ENCODE measurements at regions not wholly inside any gene's neighbourhood (a gene's known extent, or its start where the extent isn't known, plus 50 kb on each side); places are given as distances from the start of the nearest gene placed in this dataset.

- Histone ChIP-seq H3K9me2 (ENCODE audit: insufficient read depth, low read length) (no peaks in the 10 kb centered on the region), H3K4me3 (ENCODE audit: low read length) (no peak overlapping the region), H3K27me3 (ENCODE audit: insufficient read depth, low read depth, low read length) (no peaks in the 10 kb centered on the region), H3K9me3 (ENCODE audit: low read length) (no peaks in the 10 kb centered on the region), H3K9ac (ENCODE audit: low read length) (no peak overlapping the region), H2AFZ (ENCODE audit: low read depth, low read length) (no peak overlapping the region), H3K36me3 (ENCODE audit: insufficient read depth, low read length) (no peaks in the 10 kb centered on the region), H3K4me2 (ENCODE audit: low read length) (no peak overlapping the region), H3F3A (ENCODE audit: insufficient read depth, low read length, poor library complexity, severe bottlenecking) (no peaks in the 10 kb centered on the region), H3K79me2 (replicated peaks; ENCODE audit: insufficient read depth, low read length) (no peaks in the 10 kb centered on the region), H4K20me1 (ENCODE audit: insufficient read depth) (no peaks in the 10 kb centered on the region), H3K27ac (ENCODE audit: low read length) (no peak overlapping the region)
- no peak for TF ChIP-seq EZH2 (IDR thresholded peaks at IDR 0.05; ENCODE audit: borderline replicate concordance, insufficient read depth, low read length, poor library complexity, severe bottlenecking)
- TF ChIP-seq CTCF (IDR thresholded peaks at IDR 0.05; ENCODE audit: poor library complexity, severe bottlenecking) = no peak
- no peak for TF ChIP-seq RAD21 (conservative IDR thresholded peaks at IDR 0.05)
- no peak for TF ChIP-seq TAF1 (IDR thresholded peaks at IDR 0.05; ENCODE audit: low read depth)
- TF ChIP-seq SMC3 (conservative IDR thresholded peaks at IDR 0.05; ENCODE audit: poor library complexity) = no peak
- TF ChIP-seq REST (IDR thresholded peaks at IDR 0.05; ENCODE audit: borderline replicate concordance) = no peak
These were observed 149.6 kb upstream of the PLXNA2 start for GRCh38 chr1:208393826-208394225.

- Histone ChIP-seq H3K27ac (ENCODE audit: low read length) (no peak overlapping the region), H4K20me1 (ENCODE audit: insufficient read depth) (no peaks in the 10 kb centered on the region), H3F3A (ENCODE audit: insufficient read depth, low read length, poor library complexity, severe bottlenecking) (no peaks in the 10 kb centered on the region), H3K9ac (ENCODE audit: low read length) (no peak overlapping the region), H3K9me3 (ENCODE audit: low read length) (no peaks in the 10 kb centered on the region), H3K27me3 (ENCODE audit: insufficient read depth, low read depth, low read length) (no peaks in the 10 kb centered on the region), H3K36me3 (ENCODE audit: insufficient read depth, low read length) (no peaks in the 10 kb centered on the region), H3K4me3 (ENCODE audit: low read length) (no peak overlapping the region), H3K79me2 (replicated peaks; ENCODE audit: insufficient read depth, low read length) (no peaks in the 10 kb centered on the region), H3K4me2 (ENCODE audit: low read length) (no peak overlapping the region), H3K9me2 (ENCODE audit: insufficient read depth, low read length) (no peaks in the 10 kb centered on the region), H2AFZ (ENCODE audit: low read depth, low read length) (no peak overlapping the region)
- TF ChIP-seq POLR2AphosphoS5 (IDR thresholded peaks at IDR 0.05) = no peak
- TF ChIP-seq MXI1 (conservative IDR thresholded peaks at IDR 0.05; ENCODE audit: poor library complexity, severe bottlenecking) = peak; percentile 13
- no peak for TF ChIP-seq EP300 (conservative IDR thresholded peaks at IDR 0.05; ENCODE audit: poor library complexity, severe bottlenecking)
These were observed 153.1 kb upstream of the PLXNA2 start for GRCh38 chr1:208397286-208397685.

- no peak overlapping the region for H3K4me2 ChIP-seq (ENCODE audit: low read length)
- no peaks in the 10 kb centered on the region for H3K9me3 ChIP-seq (ENCODE audit: low read length)
- H3K4me3 ChIP-seq (ENCODE audit: low read length) = no peak overlapping the region
- TF ChIP-seq RAD21 (conservative IDR thresholded peaks at IDR 0.05) = no peak
- no peak for TF ChIP-seq EP300 (conservative IDR thresholded peaks at IDR 0.05; ENCODE audit: poor library complexity, severe bottlenecking)
- no peak for TF ChIP-seq REST (IDR thresholded peaks at IDR 0.05; ENCODE audit: borderline replicate concordance)
- no peak overlapping the region for H3K9ac ChIP-seq (ENCODE audit: low read length)
- no peak overlapping the region for H3K27ac ChIP-seq (ENCODE audit: low read length)
- H3F3A ChIP-seq (ENCODE audit: insufficient read depth, low read length, poor library complexity, severe bottlenecking) = no peaks in the 10 kb centered on the region
- H2AFZ ChIP-seq (ENCODE audit: low read depth, low read length) = no peak overlapping the region
- no peaks in the 10 kb centered on the region for H3K27me3 ChIP-seq (ENCODE audit: insufficient read depth, low read depth, low read length)
- no peaks in the 10 kb centered on the region for H3K36me3 ChIP-seq (ENCODE audit: insufficient read depth, low read length)
- H3K79me2 ChIP-seq (replicated peaks; ENCODE audit: insufficient read depth, low read length) = no peaks in the 10 kb centered on the region
- no peaks in the 10 kb centered on the region for H3K9me2 ChIP-seq (ENCODE audit: insufficient read depth, low read length)
- no peaks in the 10 kb centered on the region for H4K20me1 ChIP-seq (ENCODE audit: insufficient read depth)
These were observed 160.8 kb upstream of the PLXNA2 start for GRCh38 chr1:208405014-208405413.
